ENCODE measurements at regions not wholly inside any gene's neighbourhood (a gene's known extent, or its start where the extent isn't known, plus 50 kb on each side); places are given as distances from the start of the nearest gene placed in this dataset.

DNA sequence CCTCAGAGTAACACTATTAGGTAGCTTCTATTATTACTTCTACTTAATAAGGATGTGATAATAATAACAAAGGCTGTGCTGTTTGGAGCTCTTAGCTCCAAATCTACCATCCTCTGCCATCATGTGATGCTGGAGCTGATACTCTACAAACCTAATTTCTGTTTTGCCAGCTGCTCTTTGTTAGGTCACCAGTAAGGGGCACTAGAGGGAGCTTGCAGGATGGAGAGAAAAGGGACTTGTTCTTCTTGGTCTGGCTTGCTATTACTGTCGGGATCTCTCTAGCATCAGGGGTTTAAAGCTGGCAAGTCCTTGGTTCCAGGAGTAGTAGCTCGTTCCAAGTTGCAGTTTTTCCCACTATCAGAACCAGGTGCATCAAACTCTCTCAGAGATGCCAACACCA is 194.9 kb upstream of the KBTBD8 start:
- Histone ChIP-seq H3K9me3 (no peaks in the 10 kb centered on the region), H3K4me3 (no peak overlapping the region), H3K27ac (no peak overlapping the region), H3K36me3 (no peaks in the 10 kb centered on the region), H3K27me3 (no peaks in the 10 kb centered on the region), H3K4me1 (ENCODE audit: insufficient read depth) (no peaks in the 10 kb centered on the region)
- WGBS, 3 donors: 49 to 67% (median 54%) methylated on average over 2 of the region's 2 CpGs
- no peak for DNase-seq
- intact Hi-C loops (cut with DNase I): no loop called here
- TF ChIP-seq, protein P1, sequence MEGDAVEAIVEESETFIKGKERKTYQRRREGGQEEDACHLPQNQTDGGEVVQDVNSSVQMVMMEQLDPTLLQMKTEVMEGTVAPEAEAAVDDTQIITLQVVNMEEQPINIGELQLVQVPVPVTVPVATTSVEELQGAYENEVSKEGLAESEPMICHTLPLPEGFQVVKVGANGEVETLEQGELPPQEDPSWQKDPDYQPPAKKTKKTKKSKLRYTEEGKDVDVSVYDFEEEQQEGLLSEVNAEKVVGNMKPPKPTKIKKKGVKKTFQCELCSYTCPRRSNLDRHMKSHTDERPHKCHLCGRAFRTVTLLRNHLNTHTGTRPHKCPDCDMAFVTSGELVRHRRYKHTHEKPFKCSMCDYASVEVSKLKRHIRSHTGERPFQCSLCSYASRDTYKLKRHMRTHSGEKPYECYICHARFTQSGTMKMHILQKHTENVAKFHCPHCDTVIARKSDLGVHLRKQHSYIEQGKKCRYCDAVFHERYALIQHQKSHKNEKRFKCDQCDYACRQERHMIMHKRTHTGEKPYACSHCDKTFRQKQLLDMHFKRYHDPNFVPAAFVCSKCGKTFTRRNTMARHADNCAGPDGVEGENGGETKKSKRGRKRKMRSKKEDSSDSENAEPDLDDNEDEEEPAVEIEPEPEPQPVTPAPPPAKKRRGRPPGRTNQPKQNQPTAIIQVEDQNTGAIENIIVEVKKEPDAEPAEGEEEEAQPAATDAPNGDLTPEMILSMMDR (IDR thresholded peaks at IDR 0.05): no peak
- TF ChIP-seq EP300 (IDR thresholded peaks at IDR 0.05): no peak
- no peak for TF ChIP-seq POLR2A (IDR thresholded peaks at IDR 0.05)

GRCh38 chr3:66803721-66804695 is 194.1 kb upstream of the KBTBD8 start:
- DNase-seq: no peak
- Histone ChIP-seq H3K36me3 (no peaks in the 10 kb centered on the region), H3K27me3 (no peaks in the 10 kb centered on the region), H3K4me3 (no peak overlapping the region), H3K4me1 (ENCODE audit: insufficient read depth) (peaks cover 3% of the 10 kb centered on the region), H3K27ac (no peak overlapping the region), H3K9me3 (no peaks in the 10 kb centered on the region)
- no peak for TF ChIP-seq POLR2A (IDR thresholded peaks at IDR 0.05)
- TF ChIP-seq, protein P1 (IDR thresholded peaks at IDR 0.05): no peak
- no peak for TF ChIP-seq EP300 (IDR thresholded peaks at IDR 0.05)
- 48 to 62% (median 58%) methylated on average over 7 of the region's 7 CpGs for WGBS, 3 donors
- intact Hi-C loops (cut with DNase I): no loop called here

- Histone ChIP-seq H3K36me3 (no peaks in the 10 kb centered on the region), H3K27me3 (no peaks in the 10 kb centered on the region), H3K9me3 (no peaks in the 10 kb centered on the region), H3K27ac (no peak overlapping the region), H3K4me3 (no peak overlapping the region), H3K4me1 (ENCODE audit: insufficient read depth) (peaks cover 4% of the 10 kb centered on the region)
- intact Hi-C loops (cut with DNase I): no loop called here
- no peak for TF ChIP-seq POLR2A (IDR thresholded peaks at IDR 0.05)
- TF ChIP-seq, protein P1 (IDR thresholded peaks at IDR 0.05): no peak
- TF ChIP-seq EP300 (IDR thresholded peaks at IDR 0.05): no peak
- no peak for DNase-seq
- 53 to 64% (median 59%) methylated on average over 6 of the region's 6 CpGs for WGBS, 3 donors
Observed at GRCh38 chr3:66808891-66809594, 189.1 kb upstream of the KBTBD8 start.

DNA sequence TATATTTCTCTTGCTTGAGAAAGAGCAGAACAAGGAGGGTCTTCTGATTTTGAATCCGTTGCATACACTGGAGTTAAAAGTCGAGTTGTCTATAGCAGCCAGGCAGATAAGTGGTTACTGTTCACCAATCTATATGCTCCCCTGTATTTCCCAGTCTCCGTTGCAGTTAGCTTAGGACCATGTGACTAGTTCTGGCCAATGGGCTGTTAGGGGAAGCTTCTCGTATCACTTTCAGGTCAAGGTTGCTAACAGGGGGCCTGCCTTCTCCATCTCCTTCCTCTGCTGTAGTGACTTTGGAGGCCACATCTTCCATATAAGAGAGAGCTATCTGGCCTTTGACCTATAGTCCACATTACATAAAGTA is 188.5 kb upstream of the KBTBD8 start:
- Histone ChIP-seq H3K4me3 (no peak overlapping the region), H3K36me3 (no peaks in the 10 kb centered on the region), H3K9me3 (no peaks in the 10 kb centered on the region), H3K27me3 (no peaks in the 10 kb centered on the region), H3K4me1 (ENCODE audit: insufficient read depth) (peaks cover 4% of the 10 kb centered on the region), H3K27ac (no peak overlapping the region)
- 52 to 59% (median 54%) methylated on average over 4 of the region's 4 CpGs for WGBS, 3 donors
- no peak for DNase-seq
- TF ChIP-seq, protein P1 (IDR thresholded peaks at IDR 0.05): no peak
- no peak for TF ChIP-seq POLR2A (IDR thresholded peaks at IDR 0.05)
- TF ChIP-seq EP300 (IDR thresholded peaks at IDR 0.05): no peak
- intact Hi-C loops (cut with DNase I): no loop called here

Measured in ovary (tissue), 7 donors.